GM12892 (cell line): ENCODE measurements at regions not wholly inside any gene's neighbourhood (a gene's known extent, or its start where the extent isn't known, plus 50 kb on each side); places are given as distances from the start of the nearest gene placed in this dataset.

Experiments
- POLR2A ChIP-seq: IDR thresholded peaks from 2 replicates; pipeline ENCODE4 v1.6.1; 2011; ENCODE audit warnings: low read depth, low read length, control low read depth
- POLR2AphosphoS5 ChIP-seq: IDR thresholded peaks from 2 replicates; pipeline ENCODE4 v1.6.1; 2011; ENCODE audit warnings: low read depth, low read length, control low read depth
- TAF1 ChIP-seq: IDR thresholded peaks from 2 replicates; pipeline ENCODE4 v1.6.1; 2011; ENCODE audit warnings: low read depth, mild to moderate bottlenecking, control low read depth, low read length, borderline replicate concordance

GRCh38 chr10:78957471-78958039 is 111.2 kb upstream of the ZMIZ1 start:
- TF ChIP-seq POLR2A (no peak), POLR2AphosphoS5 (no peak), TAF1 (no peak)
